ENCODE measurements at regions not wholly inside any gene's neighbourhood (a gene's known extent, or its start where the extent isn't known, plus 50 kb on each side); places are given as distances from the start of the nearest gene placed in this dataset.

- Histone ChIP-seq H4K20me1 (ENCODE audit: control insufficient read depth, insufficient read depth, low read depth, low read length) (no peaks in the 10 kb centered on the region), H3F3A (ENCODE audit: control insufficient read depth, insufficient read depth) (no peaks in the 10 kb centered on the region), H3K79me2 (ENCODE audit: control insufficient read depth, low read length) (no peaks in the 10 kb centered on the region), H3K9me3 (ENCODE audit: control insufficient read depth, insufficient read depth, low read length) (peaks cover 4% of the 10 kb centered on the region; the same call in 1 of the 2 replicates), H3K4me2 (ENCODE audit: low read length) (no peak overlapping the region), H3K9me2 (replicated peaks; ENCODE audit: control insufficient read depth, low read length) (no peaks in the 10 kb centered on the region), H3K36me3 (ENCODE audit: control insufficient read depth, low read length) (no peaks in the 10 kb centered on the region), H3K4me1 (ENCODE audit: control insufficient read depth, low read length) (no peaks in the 10 kb centered on the region), H3K4me3 (ENCODE audit: low read length) (no peak overlapping the region), H3K27me3 (ENCODE audit: control insufficient read depth, low read length) (no peaks in the 10 kb centered on the region), H3K27ac (ENCODE audit: low read depth, low read length) (no peak overlapping the region)
- TF ChIP-seq CTCF (IDR thresholded peaks at IDR 0.05; ENCODE audit: low read depth, low read length, poor library complexity, severe bottlenecking) (no peak), EZH2phosphoT487 (IDR thresholded peaks at IDR 0.05; ENCODE audit: borderline replicate concordance, low read length) (no peak)
Measured at GRCh38 chr5:12354686-12355085, 450.4 kb upstream of the CTNND2 start.

- Histone ChIP-seq H3K36me3 (ENCODE audit: control insufficient read depth, low read length) (no peaks in the 10 kb centered on the region), H3K27ac (ENCODE audit: low read depth, low read length) (no peak overlapping the region), H3K79me2 (ENCODE audit: control insufficient read depth, low read length) (no peaks in the 10 kb centered on the region), H3K4me3 (ENCODE audit: low read length) (no peak overlapping the region), H3K4me2 (ENCODE audit: low read length) (no peak overlapping the region), H3F3A (ENCODE audit: control insufficient read depth, insufficient read depth) (no peaks in the 10 kb centered on the region), H3K9me3 (ENCODE audit: control insufficient read depth, insufficient read depth, low read length) (peaks cover 11% of the 10 kb centered on the region), H3K4me1 (ENCODE audit: control insufficient read depth, low read length) (no peaks in the 10 kb centered on the region), H4K20me1 (ENCODE audit: control insufficient read depth, insufficient read depth, low read depth, low read length) (no peaks in the 10 kb centered on the region), H3K27me3 (ENCODE audit: control insufficient read depth, low read length) (no peaks in the 10 kb centered on the region), H3K9me2 (replicated peaks; ENCODE audit: control insufficient read depth, low read length) (no peaks in the 10 kb centered on the region)
- no peak for TF ChIP-seq EZH2phosphoT487 (IDR thresholded peaks at IDR 0.05; ENCODE audit: borderline replicate concordance, low read length)
- no peak for TF ChIP-seq CTCF (IDR thresholded peaks at IDR 0.05; ENCODE audit: low read depth, low read length, poor library complexity, severe bottlenecking)
Measured at GRCh38 chr5:12343558-12343957, 439.3 kb upstream of the CTNND2 start.

GRCh38 chr5:12335938-12336337 lies 431.7 kb upstream of the CTNND2 start:
- Histone ChIP-seq H3K9me3 (ENCODE audit: control insufficient read depth, insufficient read depth, low read length) (no peaks in the 10 kb centered on the region), H3F3A (ENCODE audit: control insufficient read depth, insufficient read depth) (no peaks in the 10 kb centered on the region), H3K79me2 (ENCODE audit: control insufficient read depth, low read length) (no peaks in the 10 kb centered on the region), H4K20me1 (ENCODE audit: control insufficient read depth, insufficient read depth, low read depth, low read length) (no peaks in the 10 kb centered on the region), H3K4me1 (ENCODE audit: control insufficient read depth, low read length) (no peaks in the 10 kb centered on the region), H3K36me3 (ENCODE audit: control insufficient read depth, low read length) (no peaks in the 10 kb centered on the region), H3K27ac (ENCODE audit: low read depth, low read length) (no peak overlapping the region), H3K4me2 (ENCODE audit: low read length) (no peak overlapping the region), H3K9me2 (replicated peaks; ENCODE audit: control insufficient read depth, low read length) (no peaks in the 10 kb centered on the region), H3K4me3 (ENCODE audit: low read length) (no peak overlapping the region), H3K27me3 (ENCODE audit: control insufficient read depth, low read length) (no peaks in the 10 kb centered on the region)
- TF ChIP-seq CTCF (IDR thresholded peaks at IDR 0.05; ENCODE audit: low read depth, low read length, poor library complexity, severe bottlenecking) (no peak), EZH2phosphoT487 (IDR thresholded peaks at IDR 0.05; ENCODE audit: borderline replicate concordance, low read length) (no peak)

All from DOHH2 (cell line).